Activated naive CD4-positive, alpha-beta T cell treated with anti-CD3 and anti-CD28 coated beads, Interleukin-2, amount 10 ng/mL, durations not matched to agents 7 days and 5 days (primary cell): ENCODE measurements at regions not wholly inside any gene's neighbourhood (a gene's known extent, or its start where the extent isn't known, plus 50 kb on each side); places are given as distances from the start of the nearest gene placed in this dataset.

Experiments
- CTCF ChIA-PET: fragments of 350-600 bp; sonication (Branson Sonifier 250); formaldehyde crosslinking; loops from one replicate; lab custom pipeline; 2021; ENCODE audit warnings: antibody characterized with exemption; lab: Charles Lee
- DNase-seq: peaks from one replicate; pipeline ENCODE4 v3.0.0-alpha.2; 2020
- H3K27ac Mint-ChIP-seq: one replicate; pipeline ENCODE4 v1.8.0; 2021; ENCODE audit warnings: mild to moderate bottlenecking, moderate library complexity, mixed read lengths
- H3K27me3 Mint-ChIP-seq: one replicate; pipeline ENCODE4 v1.8.0; 2021; ENCODE audit warnings: mild to moderate bottlenecking, mixed read lengths
- H3K36me3 Mint-ChIP-seq: one replicate; pipeline ENCODE4 v1.8.0; 2021; ENCODE audit warnings: mixed read lengths
- H3K4me1 Mint-ChIP-seq: one replicate; pipeline ENCODE4 v1.8.0; 2021; ENCODE audit warnings: mixed read lengths
- H3K4me3 Mint-ChIP-seq: one replicate; pipeline ENCODE4 v1.8.0; 2021; ENCODE audit warnings: mild to moderate bottlenecking, moderate library complexity, mixed read lengths
- H3K9me3 Mint-ChIP-seq: one replicate; pipeline ENCODE4 v1.8.0; 2021; ENCODE audit warnings: mixed read lengths

DNA sequence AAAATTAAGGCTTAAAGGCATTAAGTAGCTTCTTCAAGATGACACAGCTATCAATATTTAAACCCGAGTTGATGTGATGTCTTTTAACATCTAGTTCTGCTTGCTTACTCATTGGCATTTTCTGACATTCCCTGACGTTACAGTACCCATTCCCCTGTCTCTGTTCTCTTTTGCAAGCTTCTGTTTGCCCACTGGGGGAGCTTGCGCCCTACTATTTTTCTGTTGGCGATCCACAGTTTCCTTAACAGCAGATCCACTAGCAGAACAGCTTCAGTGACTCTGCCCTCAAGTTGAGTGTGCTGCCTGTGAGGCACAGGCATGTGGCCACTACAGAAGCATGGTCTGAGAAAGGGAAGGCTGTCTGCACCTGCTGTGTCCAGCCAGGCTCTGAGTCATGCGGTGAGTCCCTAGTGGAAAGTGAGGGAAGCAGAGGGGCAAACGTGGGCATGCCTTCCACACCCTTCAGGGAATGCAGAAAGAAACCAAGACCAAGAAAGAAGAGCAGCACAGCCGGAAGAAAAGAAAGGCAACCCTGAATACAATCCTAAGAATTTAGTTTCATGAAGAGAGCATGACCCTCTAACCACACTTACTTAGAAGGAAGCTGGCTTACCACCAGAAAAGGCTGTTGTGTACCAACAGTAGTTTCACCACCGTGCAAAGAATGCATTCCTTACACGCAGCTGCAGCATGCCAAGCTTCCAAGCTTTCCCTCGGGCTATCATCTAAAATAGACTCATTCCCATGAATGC lies 97.7 kb upstream of the VGLL2 start:
- Mint-ChIP-seq H3K27ac (no peak overlapping the region), H3K27me3 (no peaks in the 10 kb centered on the region), H3K4me1 (no peaks in the 10 kb centered on the region), H3K9me3 (no peaks in the 10 kb centered on the region), H3K4me3 (no peak overlapping the region), H3K36me3 (no peaks in the 10 kb centered on the region)
- no peak for DNase-seq
- CTCF ChIA-PET, result interaction anchor here (1.5 kb wide), 1 partner anchor 73 kb away, joined by 4 read pairs; no protein-coding TSS in a partner anchor

DNA sequence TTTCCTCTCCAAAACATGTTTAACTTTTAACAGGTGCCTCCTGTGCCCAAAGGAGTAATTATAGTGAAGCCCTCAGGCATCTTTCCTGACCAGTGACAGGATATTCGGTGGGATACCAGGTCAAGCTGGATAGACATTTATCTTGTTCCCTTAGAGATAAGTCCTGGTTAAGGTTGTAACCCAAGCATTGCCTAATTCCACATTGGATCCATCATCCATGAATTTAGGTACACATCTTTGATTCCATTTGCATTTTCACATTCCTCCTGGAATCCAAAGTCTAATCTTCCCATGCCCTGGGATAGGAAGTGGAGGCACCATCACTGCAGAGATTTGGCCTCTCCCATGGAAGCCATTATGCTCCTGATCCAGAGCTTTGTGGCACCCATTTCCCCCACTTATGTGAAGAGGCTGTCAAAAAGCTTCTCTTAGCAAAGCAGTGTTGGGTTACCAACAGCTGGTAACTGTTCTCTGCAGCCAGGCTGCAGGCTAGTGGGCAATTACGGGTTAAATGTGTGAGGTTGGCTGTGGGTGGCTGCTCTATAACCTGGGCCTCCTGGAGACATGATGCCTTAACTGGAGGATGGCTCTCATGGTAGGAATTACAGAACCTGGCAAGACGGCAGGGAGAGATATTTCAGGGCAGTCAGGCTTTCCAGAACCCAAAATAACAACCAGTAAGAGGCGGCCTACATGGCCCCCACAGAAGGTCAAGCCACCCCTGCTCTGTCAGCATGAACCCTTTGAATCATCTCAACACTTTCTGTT lies 96.9 kb upstream of the VGLL2 start:
- H3K27me3 Mint-ChIP-seq, result no peaks in the 10 kb centered on the region
- CTCF ChIA-PET, result no interaction called here
- H3K36me3 Mint-ChIP-seq, result no peaks in the 10 kb centered on the region
- no peaks in the 10 kb centered on the region for H3K4me1 Mint-ChIP-seq
- DNase-seq, result no peak
- H3K4me3 Mint-ChIP-seq, result no peak overlapping the region
- H3K9me3 Mint-ChIP-seq, result no peaks in the 10 kb centered on the region
- H3K27ac Mint-ChIP-seq, result no peak overlapping the region

DNA sequence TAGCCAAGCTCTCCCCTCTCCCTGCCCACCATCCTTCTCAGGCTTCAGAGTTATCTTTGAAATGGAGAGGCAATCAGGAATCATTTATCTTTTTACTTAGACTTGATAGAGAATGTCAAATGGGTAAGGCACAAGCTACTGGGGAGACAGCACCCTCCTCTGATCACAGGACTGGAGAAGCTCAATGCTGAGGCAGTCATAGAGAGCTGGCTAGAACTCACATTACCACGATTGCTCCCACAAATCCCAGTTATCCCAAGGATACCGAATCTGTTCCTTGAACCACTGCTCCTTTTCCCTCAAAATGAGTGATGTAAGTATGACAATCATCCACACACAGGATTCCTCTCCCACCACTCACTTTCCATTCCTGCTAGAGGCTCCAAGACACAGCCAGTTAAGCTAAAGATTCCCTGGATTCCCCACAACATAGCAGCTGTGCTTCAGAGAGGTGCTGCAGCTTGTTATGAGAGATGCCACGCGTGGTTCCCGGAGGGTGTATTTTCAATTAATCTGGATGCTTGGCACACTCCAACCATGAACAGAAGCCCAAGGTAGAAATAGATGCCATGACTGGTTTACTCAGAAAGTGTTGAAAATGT lies 96.2 kb upstream of the VGLL2 start:
- Mint-ChIP-seq H3K27me3 (no peaks in the 10 kb centered on the region), H3K4me3 (no peak overlapping the region), H3K27ac (no peak overlapping the region), H3K36me3 (no peaks in the 10 kb centered on the region), H3K9me3 (no peaks in the 10 kb centered on the region), H3K4me1 (no peaks in the 10 kb centered on the region)
- no peak for DNase-seq
- CTCF ChIA-PET, result no interaction called here

DNA sequence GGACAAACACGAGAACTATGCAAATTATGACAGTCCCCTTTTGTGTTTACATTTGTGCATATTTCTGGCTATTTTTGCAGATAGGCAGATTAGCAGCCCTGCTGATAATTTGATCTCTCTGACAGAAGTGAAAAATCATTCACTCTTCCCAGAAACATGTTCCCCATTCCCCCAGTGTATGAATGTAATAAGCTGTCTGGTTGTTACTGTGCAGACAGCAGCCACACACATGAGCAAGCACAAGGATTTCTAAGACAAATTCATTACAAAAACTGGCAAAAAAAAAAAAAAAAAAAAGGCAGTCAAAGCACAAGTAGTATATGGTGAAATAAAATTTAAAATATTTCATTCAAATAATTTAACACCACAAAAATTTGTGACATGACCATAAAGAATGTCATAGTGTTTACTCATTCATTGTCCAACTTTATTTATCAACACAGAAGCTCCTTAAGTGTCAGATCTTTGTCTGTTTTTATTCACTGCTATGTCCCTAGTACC lies 95.5 kb upstream of the VGLL2 start:
- Mint-ChIP-seq H3K27ac (no peak overlapping the region), H3K4me3 (no peak overlapping the region), H3K9me3 (no peaks in the 10 kb centered on the region), H3K4me1 (no peaks in the 10 kb centered on the region), H3K36me3 (no peaks in the 10 kb centered on the region), H3K27me3 (no peaks in the 10 kb centered on the region)
- CTCF ChIA-PET, result no interaction called here
- DNase-seq, result no peak

DNA sequence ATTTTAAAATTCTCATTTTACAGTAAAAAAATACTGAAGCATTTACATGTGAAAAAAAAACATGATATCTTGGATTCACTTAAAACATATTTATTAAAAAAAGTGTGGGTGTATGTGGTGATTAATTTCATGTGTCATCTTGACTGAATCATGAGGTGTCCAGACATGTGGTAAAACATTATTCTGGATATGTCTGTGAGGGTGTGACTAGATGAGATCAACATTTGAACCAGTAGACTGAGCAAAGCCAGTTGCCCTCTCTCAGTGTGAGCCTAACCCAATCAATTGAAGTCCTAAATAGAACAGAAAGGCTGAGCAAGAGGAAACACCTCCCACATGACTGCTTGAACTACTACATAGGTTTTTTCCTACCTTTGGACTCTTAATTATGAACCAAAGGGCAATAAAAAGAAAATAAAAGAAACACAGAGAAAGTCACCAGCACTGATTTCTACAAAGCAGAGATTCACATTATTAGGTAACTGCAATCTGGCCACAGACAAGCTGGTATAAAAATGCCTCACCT lies 90.5 kb upstream of the VGLL2 start:
- CTCF ChIA-PET, result no interaction called here

DNA sequence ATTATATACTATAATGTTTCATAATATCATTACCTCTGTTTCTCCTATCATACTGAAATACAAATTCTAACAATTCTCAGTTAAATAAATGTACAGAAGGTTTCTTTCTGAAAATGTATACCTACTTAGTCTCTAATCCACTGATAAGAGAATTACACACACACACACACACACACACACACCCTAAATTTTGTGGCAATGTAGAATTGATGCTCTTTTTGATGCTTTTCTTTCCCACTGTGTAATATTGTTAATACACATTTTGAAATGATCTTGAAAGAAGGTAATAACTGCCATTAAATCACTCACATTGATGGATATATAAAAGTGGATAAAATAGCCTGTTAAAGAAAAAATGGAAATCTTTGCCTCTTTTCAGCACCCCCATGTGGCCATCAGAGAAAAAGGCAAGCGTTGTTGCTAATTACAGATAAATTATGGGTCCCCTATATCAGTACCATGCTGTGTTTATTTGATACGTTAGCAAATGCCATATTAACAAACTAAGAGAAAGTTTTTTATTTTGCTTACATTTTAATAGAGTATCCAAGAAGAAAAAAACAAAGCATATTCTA lies 76.6 kb upstream of the VGLL2 start:
- CTCF ChIA-PET, result no interaction called here
- no peak for DNase-seq
- H3K4me3 Mint-ChIP-seq, result no peak overlapping the region
- H3K27ac Mint-ChIP-seq, result no peak overlapping the region
- H3K36me3 Mint-ChIP-seq, result no peaks in the 10 kb centered on the region
- H3K4me1 Mint-ChIP-seq, result no peaks in the 10 kb centered on the region
- H3K9me3 Mint-ChIP-seq, result no peaks in the 10 kb centered on the region
- no peaks in the 10 kb centered on the region for H3K27me3 Mint-ChIP-seq

More for the DNA sequence above, 90.5 kb upstream of the VGLL2 start:
- Mint-ChIP-seq H3K36me3 (no peaks in the 10 kb centered on the region), H3K4me3 (no peak overlapping the region), H3K9me3 (peaks cover 5% of the 10 kb centered on the region), H3K27ac (no peak overlapping the region), H3K4me1 (no peaks in the 10 kb centered on the region), H3K27me3 (no peaks in the 10 kb centered on the region)
- no peak for DNase-seq

DNA sequence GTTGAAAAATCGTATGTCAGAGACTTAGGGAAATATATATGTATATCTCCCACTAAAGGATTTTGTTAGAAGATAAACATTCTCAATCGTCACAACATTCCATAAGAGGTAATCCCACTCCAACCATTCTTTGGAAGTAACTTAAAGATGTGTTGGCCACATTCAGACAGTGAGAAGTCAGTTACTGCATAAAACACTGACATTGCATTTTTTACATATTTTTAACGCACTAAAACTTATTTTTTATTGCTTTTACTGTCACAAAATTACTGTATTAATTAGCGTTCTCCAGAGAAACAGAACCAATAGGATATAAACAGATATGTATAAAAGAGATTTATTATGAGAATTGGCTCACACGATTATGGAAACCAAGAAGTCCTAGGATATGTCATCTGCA lies 74.3 kb upstream of the VGLL2 start:
- no peaks in the 10 kb centered on the region for H3K4me1 Mint-ChIP-seq
- no peak for DNase-seq
- H3K36me3 Mint-ChIP-seq, result no peaks in the 10 kb centered on the region
- no peaks in the 10 kb centered on the region for H3K9me3 Mint-ChIP-seq
- no peaks in the 10 kb centered on the region for H3K27me3 Mint-ChIP-seq
- no peak overlapping the region for H3K4me3 Mint-ChIP-seq
- H3K27ac Mint-ChIP-seq, result no peak overlapping the region
- CTCF ChIA-PET, result no interaction called here

DNA sequence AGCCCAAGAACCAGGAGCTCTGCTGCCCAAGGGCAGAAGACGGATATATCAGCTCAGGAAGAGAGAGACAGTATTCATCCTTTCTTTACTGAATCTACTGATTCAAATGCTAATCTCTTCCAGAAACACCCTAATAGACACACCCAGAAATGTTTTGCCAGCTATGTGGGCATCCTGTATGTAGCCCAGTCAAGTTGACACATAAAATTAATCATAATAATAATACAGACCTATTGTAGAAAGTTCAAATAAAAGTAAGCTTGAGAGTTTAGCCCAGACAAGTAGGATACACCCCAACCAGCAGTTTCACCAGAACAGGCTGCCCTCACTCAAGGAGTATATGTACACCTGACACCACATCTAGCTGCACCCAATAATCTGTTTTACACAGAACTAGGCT lies 73.9 kb upstream of the VGLL2 start:
- no peak overlapping the region for H3K27ac Mint-ChIP-seq
- no peaks in the 10 kb centered on the region for H3K4me1 Mint-ChIP-seq

DNA sequence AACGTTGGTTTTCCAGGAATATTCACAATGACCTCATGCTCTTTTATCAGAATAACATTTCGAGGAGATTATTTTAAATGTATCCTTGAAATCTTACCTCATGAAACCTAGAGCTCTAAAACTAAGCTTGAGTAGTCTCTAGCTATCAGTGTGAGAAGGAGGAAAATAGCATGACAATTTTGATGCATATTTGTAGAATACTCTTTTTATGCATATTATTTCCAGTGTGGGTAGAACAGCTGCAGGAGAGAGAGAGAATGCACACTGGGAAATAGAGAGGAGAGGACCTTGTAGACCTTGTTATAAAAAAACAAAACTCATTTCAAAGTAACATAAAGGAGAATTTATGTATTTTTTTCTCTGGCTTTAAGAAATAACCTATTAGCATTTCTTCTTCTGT lies 71.1 kb upstream of the VGLL2 start:
- Mint-ChIP-seq H3K27ac (no peak overlapping the region), H3K27me3 (no peaks in the 10 kb centered on the region), H3K36me3 (no peaks in the 10 kb centered on the region), H3K4me1 (no peaks in the 10 kb centered on the region), H3K4me3 (no peak overlapping the region), H3K9me3 (no peaks in the 10 kb centered on the region)
- CTCF ChIA-PET, result no interaction called here
- no peak for DNase-seq

More for the DNA sequence above, 73.9 kb upstream of the VGLL2 start:
- Mint-ChIP-seq H3K9me3 (no peaks in the 10 kb centered on the region), H3K27me3 (no peaks in the 10 kb centered on the region), H3K36me3 (no peaks in the 10 kb centered on the region), H3K4me3 (no peak overlapping the region)
- CTCF ChIA-PET, result no interaction called here
- DNase-seq, result no peak

DNA sequence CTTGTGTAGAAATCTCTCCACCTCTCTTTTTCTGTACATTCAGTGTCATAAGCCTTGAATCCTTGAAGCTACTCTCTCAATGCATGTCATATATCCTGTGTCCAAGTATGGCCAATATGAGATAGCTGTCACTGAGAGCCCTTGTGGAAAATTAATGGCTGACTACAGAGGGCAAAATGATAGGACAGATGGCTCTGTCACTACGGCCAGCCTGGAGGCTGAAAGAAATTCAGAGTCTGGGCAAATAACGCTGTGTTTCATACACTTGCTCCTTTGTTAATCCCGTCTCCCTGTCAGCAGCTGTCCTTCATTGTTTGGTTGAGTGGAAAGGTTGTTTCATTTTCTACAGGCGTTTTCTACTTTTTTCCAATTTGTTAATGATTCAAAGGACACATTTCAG lies 70.4 kb upstream of the VGLL2 start:
- H3K9me3 Mint-ChIP-seq, result no peaks in the 10 kb centered on the region
- H3K27ac Mint-ChIP-seq, result no peak overlapping the region
- no peak for DNase-seq
- H3K4me3 Mint-ChIP-seq, result no peak overlapping the region
- no peaks in the 10 kb centered on the region for H3K27me3 Mint-ChIP-seq
- CTCF ChIA-PET, result no interaction called here
- no peaks in the 10 kb centered on the region for H3K36me3 Mint-ChIP-seq
- H3K4me1 Mint-ChIP-seq, result no peaks in the 10 kb centered on the region

DNA sequence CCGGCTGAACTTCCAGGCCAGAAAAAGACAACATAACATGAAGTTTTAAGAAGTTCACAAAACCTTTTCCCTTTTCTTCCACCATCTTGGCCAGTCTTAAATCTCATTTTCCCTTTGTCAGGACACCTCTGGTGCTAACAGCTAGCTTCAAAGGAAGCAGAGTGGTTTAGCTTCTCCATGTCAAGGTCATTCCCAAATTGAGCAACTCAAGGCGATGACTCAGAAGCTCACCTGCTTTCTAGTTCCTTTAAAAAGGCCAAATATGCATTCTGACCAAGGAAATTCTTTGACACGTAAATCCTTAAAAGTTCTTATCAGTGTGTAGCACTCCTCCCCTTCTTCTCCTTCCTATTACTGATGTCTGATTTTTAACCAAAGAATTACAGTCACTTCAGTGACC lies 69.6 kb upstream of the VGLL2 start:
- no peak overlapping the region for H3K27ac Mint-ChIP-seq
- no peaks in the 10 kb centered on the region for H3K4me1 Mint-ChIP-seq
- H3K27me3 Mint-ChIP-seq, result no peaks in the 10 kb centered on the region
- H3K9me3 Mint-ChIP-seq, result no peaks in the 10 kb centered on the region
- no peaks in the 10 kb centered on the region for H3K36me3 Mint-ChIP-seq
- CTCF ChIA-PET, result no interaction called here
- DNase-seq, result no peak
- no peak overlapping the region for H3K4me3 Mint-ChIP-seq

DNA sequence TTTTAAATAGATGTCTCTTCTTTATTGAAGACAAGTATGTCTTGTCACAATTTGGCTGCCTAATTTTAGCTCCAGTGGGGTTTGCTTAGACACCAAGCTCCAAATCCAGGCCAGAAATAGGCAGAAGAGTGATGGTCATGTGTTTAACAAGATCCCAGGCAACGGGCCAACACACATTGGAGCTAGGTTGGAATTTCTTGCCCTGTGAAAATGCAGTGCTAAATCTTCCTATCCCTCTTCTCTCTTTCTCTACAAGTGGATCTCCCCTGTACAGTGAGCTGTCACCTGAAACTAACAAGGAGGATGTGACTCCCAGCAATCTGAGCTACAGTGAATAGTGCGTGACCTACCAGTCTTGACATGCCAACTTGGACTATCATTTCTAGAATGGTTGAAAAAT lies 65.3 kb upstream of the VGLL2 start:
- H3K4me1 Mint-ChIP-seq, result no peaks in the 10 kb centered on the region
- H3K36me3 Mint-ChIP-seq, result no peaks in the 10 kb centered on the region
- no peak overlapping the region for H3K4me3 Mint-ChIP-seq
- H3K27me3 Mint-ChIP-seq, result no peaks in the 10 kb centered on the region
- CTCF ChIA-PET, result no interaction called here
- no peak overlapping the region for H3K27ac Mint-ChIP-seq
- no peaks in the 10 kb centered on the region for H3K9me3 Mint-ChIP-seq
- no peak for DNase-seq

DNA sequence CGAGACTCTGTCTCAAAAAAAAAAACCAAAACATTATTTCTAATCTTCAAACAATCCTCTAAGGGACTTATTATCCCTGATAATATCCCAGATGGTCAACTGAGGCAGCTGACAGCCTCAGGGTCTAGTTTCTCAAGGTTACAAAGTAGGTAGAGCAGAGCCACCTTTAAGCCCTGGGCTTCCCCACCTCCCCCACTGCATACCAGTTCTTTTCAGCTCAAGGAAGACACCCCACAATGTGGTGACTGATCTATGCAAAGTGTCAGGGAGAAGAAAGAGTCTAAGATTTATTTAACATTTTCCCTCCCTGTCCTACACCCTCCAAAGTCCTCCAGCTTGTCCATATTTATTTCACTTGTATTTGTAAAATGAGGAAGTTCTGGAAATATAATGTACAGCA lies 60.5 kb upstream of the VGLL2 start:
- Mint-ChIP-seq H3K27me3 (no peaks in the 10 kb centered on the region), H3K36me3 (no peaks in the 10 kb centered on the region), H3K9me3 (no peaks in the 10 kb centered on the region), H3K4me3 (no peak overlapping the region), H3K27ac (no peak overlapping the region), H3K4me1 (no peaks in the 10 kb centered on the region)
- no peak for DNase-seq
- CTCF ChIA-PET, result no interaction called here

DNA sequence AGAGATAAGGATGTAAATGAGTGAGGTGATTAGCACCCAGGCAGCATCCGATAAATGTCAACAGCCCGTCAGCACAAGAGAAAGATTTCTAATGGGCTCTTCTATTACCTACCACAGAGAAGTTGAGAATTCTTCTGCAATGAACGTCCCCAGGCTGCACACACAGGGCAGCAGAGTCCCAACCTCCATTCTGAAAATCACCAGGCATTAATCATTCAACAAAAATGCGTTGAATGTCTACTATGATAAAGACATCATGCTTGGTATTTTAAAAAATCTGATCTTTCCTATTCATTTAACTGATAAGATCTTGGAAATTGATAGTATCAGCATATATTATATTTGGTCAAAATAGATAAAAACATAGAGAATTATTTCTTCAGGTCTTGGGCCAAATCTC lies 59.5 kb upstream of the VGLL2 start:
- no peaks in the 10 kb centered on the region for H3K27me3 Mint-ChIP-seq
- H3K4me1 Mint-ChIP-seq, result no peaks in the 10 kb centered on the region
- H3K4me3 Mint-ChIP-seq, result no peak overlapping the region
- no peak for DNase-seq
- no peaks in the 10 kb centered on the region for H3K36me3 Mint-ChIP-seq
- H3K9me3 Mint-ChIP-seq, result no peaks in the 10 kb centered on the region
- CTCF ChIA-PET, result no interaction called here
- no peak overlapping the region for H3K27ac Mint-ChIP-seq
